DMS153 treated with DMSO at 0.1 percent for 48 hours (cell line): ENCODE measurements at regions not wholly inside any gene's neighbourhood (a gene's known extent, or its start where the extent isn't known, plus 50 kb on each side); places are given as distances from the start of the nearest gene placed in this dataset.
"Not testable (repeated sequence)": the region's sequence is repeated elsewhere in the genome, so short reads cannot be mapped to it uniquely, and the experiment has no call there.

Source experiments
- DNase-seq: peaks from one replicate; lab custom pipeline; 2025; ENCODE audit not compliant: unreplicated experiment; lab: John Stamatoyannopoulos, UW

DNA sequence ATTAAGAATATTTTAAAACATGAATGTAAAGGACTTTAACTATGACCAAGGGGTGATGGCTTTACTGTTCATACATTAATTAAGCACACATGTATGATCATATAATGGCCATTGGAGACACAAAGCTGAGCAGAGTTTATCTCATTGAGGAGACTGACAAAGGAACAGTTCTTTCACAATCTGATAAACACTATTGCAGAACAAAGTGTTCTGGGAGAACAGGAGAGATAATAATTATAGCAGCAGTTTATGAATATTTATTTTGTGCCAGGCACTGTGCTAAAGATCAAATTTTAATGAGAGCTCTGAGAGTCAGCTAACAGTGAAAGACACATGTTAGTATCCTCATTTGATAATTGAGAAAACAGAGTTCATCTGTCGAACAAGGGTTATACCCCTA is 242.4 kb upstream of the NR3C2 start:
- no peak for DNase-seq

DNA sequence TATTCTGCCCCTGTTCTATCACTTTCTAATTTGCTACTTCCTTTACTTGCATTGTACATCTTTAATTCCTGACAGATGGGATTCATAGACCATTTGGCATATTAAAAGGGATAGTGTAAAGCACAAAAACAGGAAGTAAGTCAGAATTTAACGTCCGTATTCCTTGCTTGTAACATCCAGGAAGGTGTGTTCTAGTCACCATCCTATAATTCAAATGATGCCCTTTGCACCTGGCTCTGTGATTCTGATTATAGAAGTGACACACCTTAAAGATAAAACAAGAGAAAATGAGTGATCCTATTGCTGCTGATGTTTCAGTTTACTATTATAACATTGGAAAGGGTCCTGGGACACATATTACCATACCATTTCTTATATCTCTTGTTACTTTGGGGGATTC is 238.7 kb upstream of the NR3C2 start:
- no peak for DNase-seq

DNA sequence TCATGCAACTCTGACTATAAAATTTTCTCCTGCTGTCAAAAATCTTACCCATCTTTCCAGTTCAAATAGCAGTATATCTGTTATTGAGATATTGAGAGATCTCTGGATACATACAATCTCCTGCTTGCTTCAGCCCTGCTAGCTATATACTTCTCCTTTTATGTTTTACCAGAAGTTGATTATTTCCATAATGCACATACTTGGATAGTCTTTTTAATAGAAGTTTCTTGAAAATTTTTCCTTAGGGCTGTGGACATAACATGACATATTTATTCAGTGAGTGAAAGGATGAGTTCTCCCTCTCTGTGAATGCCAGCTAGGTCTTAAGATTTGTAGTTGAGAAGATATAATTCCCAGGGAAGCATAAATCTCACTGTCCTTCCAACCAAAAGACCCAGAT is 234.1 kb upstream of the NR3C2 start:
- no peak for DNase-seq

DNA sequence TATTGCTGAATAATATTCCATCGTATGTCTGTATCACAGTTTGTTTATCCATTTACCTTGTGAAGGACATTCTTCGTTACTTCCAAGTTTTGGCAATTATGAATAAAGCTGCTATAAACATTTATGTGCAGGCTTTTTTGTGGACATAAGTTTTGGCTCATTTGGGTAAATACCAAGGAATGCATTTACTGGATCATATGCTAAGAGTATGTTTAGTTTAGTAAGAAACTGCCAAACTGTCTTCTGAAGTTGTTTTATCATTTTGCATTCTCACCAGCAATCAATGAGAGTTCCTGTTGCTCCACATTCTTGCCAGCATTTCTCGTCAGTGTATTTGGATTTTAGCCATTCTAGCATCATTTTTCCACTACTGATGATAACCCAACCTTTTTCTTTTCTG is 232.7 kb upstream of the NR3C2 start:
- DNase-seq, result no peak

DNA sequence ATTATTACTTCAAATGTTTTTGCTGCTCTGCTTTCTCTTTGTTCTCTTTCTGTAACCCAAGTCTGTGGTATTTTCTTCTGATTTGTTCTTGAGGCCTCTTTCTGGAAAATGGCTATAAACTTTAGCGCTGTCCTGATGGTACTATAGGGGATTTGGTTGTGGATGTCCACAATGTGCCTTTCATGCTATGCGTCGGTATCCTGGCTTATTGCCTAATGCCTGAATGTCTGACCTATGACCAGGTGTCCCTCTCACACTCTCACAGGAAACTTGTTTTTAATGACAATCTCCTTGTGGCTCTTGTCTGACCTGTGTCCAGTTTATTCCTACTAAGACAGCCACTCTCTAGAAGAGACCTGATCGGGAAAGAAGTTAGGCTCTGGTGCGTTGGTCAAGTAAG is 222.4 kb upstream of the NR3C2 start:
- DNase-seq, result no peak

DNA sequence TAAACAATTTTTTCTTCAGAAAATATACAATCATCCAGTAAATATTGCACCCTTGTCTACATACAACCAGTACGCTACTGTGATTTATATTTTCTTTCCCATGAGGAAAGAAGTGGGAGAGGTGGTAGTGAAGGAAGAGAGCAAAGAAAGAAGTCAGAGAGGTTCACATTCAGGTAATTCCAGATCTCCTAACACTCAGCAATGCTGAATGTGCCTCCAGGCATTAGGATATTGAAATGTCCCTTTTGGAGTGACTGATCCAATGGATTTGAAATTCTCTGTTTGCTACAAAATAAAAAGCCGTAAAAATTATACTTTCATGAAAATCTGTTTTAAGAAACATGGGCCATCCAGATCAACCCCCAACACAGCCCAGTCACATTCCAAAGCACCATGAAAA is 211.9 kb upstream of the NR3C2 start:
- DNase-seq, result no peak

DNA sequence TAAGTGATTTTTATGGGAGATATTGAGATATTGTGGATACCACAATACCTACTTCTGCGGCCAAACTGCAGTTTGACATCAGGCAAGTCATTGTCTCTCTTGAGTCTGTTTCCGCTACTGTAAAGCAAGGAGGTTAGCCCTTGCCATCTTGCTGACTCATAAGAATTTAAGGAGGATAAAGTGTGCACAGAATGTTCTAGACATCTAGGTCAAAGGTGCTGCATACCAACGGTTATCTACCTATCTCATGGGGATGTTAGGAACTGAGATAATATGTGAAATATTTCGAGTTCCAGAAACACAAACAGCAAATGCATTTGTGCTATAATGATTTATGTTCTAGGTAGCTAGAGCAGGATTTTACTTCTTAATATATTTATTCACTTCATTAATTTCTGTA is 211.5 kb upstream of the NR3C2 start:
- no peak for DNase-seq

DNA sequence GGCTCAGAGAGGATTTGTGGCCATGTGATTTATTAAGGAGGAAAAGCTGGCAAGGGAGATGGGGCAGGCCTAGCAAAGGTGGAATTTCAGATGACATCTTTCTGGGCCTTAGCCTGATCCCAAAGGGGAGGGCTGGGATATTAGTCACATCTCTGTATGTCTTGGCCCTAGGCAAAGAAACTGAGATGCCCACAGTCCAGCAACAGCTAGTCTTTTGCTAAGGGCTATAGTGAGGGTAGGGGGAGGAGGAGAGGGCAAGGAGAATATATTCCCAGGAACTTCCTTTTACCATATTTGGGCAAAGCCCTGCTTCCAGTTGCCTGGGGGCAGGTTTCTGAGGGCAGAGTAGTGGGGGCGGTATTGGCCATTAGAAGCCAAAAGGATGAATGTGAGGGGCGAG is 209.8 kb upstream of the NR3C2 start:
- DNase-seq, result no peak

DNA sequence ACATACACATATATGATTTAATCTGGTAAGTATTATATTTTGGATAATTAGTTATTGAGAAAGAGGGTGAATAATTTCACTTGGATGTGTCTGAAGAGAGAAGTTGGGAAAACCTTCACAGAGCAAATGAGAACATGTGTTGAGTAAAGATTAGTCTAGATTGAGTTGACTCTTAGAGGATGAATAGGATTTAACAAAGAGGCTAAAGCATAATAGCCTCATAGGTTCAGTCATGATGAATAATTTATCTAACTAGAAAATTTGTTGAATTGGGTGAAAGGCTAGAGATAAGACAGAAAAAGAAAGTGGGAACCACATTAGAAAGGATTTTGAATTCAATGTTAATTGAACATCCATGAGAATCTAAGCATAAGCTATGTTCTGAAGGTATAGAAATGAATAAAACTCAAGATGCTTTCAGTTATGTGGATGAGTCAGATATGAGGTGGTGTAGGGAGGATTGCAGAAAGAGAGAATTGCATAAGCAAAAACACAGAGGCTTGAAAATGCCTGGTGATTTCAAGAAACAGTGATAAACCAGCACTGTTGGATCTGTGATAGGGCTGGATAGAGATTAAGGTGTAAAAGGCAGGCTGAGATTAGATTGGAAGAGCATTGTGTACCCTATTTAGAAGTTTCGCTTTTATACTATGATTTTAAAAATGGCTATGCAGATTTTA is 207.6 kb upstream of the NR3C2 start:
- no peak for DNase-seq

DNA sequence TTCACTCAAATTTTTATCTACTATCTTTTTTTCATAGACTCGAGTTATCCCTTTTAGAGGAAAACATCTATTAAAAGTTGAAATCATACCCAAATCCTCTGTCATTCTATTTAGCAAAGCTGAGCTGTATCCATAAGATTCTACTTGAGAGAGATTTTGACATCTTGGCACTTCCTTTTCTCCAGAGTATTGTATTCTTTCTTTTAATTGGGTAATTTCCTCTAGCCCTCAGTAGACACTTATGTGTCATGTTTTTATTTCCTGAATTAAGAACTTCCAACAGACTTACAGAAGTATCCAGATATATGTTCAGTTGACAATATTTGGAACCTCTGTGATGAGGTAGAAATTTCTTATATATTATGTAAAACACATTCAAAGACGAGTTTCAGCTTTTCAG is 201.6 kb upstream of the NR3C2 start:
- no peak for DNase-seq

DNA sequence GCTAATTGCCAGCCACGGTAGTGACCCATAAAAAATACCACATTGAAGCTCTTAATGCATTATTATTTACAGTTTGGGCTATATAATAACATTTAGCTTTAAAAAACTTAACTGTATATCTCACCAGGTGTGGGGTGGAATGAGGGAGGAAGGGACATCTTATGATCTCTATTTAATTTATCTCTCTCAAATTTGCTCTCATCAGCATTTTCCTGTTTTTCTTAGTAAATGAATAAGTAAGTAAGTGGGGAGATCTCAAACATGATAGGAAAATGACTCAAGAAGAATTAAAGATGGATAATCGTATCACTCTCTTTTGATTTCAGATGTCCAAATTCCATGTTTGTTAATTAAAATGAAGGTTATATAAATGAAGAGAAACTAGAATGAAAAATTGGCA is 200.7 kb upstream of the NR3C2 start:
- DNase-seq, result no peak

DNA sequence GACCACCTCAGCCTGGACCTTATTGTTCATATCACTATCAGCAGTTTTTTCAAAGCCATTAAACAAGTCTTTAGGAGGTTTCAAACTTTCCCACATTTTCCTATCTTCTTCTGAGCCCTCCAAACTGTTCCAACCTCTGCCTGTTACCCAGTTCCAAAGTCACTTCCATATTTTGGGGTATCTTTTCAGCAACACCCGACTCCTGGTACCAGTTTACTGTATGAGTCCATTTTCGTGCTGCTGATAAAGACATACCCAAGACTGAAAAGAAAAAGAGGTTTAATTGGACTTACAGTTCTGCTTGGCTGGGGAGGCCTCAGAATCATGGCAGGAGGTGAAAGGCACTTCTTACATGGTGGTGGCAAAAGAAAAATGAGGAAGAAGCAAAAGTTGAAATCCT is 195.9 kb upstream of the NR3C2 start:
- not testable (repeated sequence) for DNase-seq

DNA sequence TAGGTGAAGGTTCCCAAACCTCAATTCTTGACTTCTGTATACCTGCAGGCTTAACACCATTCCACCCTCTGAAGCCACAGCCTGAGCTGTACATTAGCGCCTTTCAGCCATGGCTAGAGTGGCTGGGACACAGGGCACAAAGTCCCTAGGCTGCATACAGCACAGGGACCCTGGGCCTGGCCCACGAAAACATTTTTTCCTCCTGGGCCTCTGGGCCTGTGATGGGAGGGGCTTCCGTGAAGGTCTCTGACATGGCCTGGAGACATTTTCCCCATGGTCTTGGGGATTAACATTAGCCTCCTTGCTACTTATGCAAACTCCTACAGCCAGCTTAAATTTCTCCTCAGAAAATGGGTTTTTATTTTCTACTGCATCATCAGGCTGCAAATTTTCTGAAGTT is 195.2 kb upstream of the NR3C2 start:
- not testable (repeated sequence) for DNase-seq

DNA sequence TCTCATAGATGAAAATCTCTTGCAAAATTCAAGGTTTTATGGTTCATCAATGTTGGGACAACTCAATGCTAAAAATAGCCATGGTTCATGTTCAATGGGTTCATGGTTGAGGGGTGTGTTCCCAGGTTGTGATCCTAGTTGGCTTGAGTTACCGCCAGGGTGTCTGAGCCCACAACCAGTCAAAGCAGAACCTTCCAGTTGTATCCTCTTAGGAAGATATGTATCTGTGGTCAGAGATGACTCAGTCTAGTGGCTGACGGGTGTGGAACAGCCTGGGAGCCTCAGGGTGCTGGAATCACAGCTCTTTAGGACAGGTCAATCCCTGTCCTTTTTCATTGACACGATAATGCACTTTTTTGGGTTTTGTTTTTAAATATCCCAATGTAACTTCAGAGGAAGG is 192.3 kb upstream of the NR3C2 start:
- no peak for DNase-seq

DNA sequence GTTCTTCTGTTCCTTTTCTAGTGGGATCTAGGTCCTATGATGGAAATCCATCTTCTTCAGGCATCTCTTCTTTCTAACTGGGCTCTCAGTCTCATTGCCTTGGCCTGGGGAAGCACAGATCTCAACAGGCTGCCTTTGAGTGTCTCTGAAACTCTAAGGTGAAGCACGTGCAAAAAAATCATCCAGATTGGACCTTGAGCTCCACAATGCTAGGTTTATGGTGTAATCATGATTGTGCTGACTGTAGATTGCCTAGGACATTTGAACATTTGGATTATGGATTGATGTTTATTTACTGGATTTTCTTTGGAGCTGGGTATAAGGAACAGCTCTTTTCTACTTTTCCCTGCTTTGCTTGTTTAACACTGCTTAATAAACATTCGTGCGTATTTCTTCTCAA is 191.5 kb upstream of the NR3C2 start:
- DNase-seq, result no peak

DNA sequence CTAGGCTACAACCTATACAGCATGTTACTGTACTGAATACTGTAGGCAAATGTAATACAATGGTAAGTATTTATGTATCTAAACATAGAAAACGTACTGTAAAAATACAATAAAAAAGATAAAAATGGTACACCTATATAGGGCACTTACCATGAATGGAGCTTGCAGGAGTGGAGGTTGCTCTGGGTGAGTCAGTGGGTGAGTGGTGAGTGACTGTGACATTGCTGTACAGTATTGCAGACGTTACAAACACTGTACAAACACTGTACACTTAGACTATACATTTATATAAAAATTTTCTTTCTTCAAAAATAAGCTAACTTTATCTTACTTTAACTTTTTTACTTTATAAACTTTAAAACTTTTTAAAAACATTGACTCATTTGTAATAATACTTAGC is 190.3 kb upstream of the NR3C2 start:
- no peak for DNase-seq

DNA sequence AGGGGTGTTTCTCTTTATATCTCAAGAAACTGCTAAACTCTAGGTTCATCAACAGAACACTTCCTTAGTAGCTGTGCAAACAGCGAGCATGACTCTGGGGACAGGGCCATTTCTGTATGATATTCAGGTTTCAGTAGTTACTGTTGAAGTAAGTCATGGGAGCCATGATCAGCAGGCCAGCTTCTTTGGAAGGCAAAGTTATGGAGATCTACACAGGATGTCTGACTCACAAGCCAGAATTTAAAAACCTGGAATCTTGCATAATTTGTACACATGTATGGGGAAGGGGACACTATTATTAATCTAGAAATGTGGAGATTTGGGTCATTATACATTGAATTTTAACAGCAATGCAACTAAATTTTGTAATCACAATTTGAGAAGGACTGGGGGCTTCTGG is 187.8 kb upstream of the NR3C2 start:
- no peak for DNase-seq

DNA sequence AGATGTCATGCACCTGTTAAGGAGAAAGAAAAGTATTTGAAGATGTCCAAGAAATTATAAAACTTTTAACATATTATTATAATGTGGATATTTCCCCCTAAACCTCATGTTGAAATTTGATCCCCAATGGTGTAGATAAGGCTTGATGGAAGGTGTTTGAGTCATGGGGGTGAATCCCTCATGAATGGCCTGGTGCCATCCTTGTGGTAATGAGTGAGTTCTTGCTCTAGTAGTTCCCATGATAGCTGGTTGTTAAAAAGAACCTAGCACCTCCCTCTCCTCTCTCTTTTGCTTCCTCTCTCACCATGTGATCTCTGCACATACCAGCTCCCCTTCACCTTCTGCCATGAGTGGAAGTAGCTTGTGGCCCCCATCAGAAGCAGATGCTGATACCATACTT is 176.6 kb upstream of the NR3C2 start:
- no peak for DNase-seq

DNA sequence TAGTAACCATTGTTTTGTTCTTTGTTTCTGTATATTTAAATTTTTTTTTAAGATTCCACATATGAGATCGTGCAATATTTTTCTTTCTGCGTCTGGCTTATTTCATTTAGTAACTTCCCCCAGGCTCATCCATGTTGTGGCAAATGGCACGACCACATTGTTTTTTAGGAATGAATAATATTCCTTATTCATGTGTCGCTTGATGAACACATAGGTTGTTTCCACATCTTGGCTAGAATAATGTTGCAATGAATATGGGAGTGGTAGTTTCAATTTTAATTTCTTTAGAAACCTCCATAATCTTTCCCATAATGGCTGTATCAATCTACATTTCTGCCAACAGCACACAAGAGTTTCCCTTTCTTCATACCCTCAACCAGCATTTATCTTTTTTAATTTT is 166.8 kb upstream of the NR3C2 start:
- no peak for DNase-seq

DNA sequence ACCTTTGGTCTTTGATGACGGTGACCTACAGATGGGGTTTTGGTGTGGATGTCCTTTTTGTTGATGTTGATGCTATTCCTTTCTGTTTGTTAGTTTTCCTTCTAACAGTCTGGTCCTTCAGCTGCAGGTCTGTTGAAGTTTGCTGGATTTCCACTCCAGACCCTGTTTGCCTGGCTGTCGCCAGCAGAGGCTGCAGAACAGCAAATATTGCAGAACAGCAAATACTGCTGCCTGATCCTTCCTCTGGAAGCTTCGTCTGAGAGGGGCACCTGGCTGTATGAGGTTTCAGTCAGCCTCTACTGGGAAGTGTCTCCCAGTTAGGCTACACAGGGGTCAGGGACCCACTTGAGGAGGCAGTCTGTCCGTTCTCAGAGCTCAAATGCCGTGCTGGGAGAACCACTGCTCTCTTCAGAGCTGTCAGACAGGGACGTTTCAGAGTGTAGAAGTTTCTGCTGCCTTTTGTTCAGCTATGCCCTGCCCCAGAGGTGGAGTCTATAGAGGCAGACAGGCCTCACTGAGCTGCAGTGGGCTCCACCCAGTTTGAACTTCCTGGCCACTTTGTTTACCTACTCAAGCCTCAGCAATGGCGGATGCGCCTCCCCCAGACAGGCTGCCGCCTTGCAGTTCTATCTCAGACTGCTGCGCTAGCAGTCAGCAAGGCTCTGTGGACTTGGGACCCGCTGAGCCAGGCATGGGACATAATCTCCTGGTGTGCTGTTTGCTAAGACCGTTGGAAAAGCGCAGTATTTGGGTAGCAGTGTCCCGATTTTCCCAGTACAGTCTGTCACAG is 156.4 kb upstream of the NR3C2 start:
- not testable (repeated sequence) for DNase-seq

DNA sequence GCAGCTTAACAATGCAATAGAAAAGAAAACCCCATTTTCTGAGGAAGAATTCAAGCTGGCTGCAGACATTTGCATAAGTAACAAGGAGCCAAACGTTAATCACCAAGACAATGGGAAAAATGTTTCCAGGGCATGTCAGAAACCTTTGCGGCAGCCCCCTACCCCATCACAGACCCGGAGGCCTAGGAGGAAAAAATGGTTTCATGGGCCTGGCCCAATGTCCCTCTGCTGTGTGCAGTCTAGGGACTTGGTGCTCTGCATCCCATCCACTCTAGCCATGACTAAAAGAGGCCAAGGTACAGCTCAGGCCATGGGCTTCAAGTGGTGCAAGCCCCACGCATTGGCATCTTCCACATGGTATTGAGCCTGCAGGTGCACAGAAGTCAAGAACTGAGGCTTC is 147.0 kb upstream of the NR3C2 start:
- no peak for DNase-seq

DNA sequence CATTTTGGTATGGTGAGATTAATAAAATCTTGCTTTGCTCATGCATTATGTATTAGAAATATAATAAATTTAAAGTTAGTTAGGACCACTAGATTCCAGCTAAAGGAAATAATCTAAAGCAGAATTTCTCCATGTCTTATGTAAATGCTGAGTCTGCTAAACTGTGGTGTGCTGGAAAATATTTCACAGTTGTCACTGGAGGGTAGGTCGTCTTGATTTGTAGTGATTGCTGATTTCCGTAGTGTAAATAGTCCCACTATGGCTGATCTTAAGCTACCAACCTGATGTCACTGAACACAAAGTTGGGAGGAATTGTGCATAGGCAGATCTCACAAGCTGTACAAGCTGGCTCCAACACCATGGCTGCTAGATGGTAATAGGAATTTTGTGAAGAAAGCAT is 133.4 kb upstream of the NR3C2 start:
- no peak for DNase-seq

DNA sequence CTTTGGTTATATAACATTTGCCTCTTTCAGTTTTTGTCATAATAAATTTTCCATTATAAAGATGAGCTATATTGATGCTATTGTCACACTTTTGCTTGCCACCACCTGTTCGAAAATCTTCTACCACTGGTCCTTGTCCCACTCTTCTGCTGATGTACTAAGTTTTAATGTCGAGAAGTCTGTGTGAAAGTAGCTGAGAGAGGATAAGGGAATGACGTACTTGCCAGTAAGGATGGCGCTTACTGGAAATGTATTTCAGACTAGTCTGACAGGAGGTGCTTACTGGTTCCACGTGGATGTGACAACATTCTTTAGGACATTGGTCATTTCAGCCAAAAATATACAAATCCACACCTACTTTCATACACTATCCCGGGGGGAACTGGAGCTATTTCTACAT is 132.7 kb upstream of the NR3C2 start:
- no peak for DNase-seq
